ENCODE measurements at regions not wholly inside any gene's neighbourhood (a gene's known extent, or its start where the extent isn't known, plus 50 kb on each side); places are given as distances from the start of the nearest gene placed in this dataset.

GRCh38 chr13:51027644-51028043 lies 83.4 kb downstream of the C13orf42 start:
- H3K36me3 ChIP-seq, result no peaks in the 10 kb centered on the region
- H3K9me3 ChIP-seq, result peaks cover 6% of the 10 kb centered on the region
- no peak for TF ChIP-seq CTCF (IDR thresholded peaks at IDR 0.05)
- intact Hi-C loops (cut with DNase I), result no loop called here
- H3K4me1 ChIP-seq, result no peaks in the 10 kb centered on the region
- DNase-seq (no peak), ATAC-seq (no peak)
- H3K27me3 ChIP-seq, result no peaks in the 10 kb centered on the region
- no peak overlapping the region for H3K4me3 ChIP-seq
- no peak overlapping the region for H3K27ac ChIP-seq

GRCh38 chr13:51026016-51026415 lies 85.1 kb downstream of the C13orf42 start:
- ATAC-seq, result no peak
- Histone ChIP-seq H3K27me3 (no peaks in the 10 kb centered on the region), H3K36me3 (no peaks in the 10 kb centered on the region), H3K4me1 (no peaks in the 10 kb centered on the region), H3K27ac (no peak overlapping the region), H3K9me3 (peaks cover 6% of the 10 kb centered on the region), H3K4me3 (no peak overlapping the region)
- DNase-seq, result no peak
- intact Hi-C loops (cut with DNase I), result no loop called here
- no peak for TF ChIP-seq CTCF (IDR thresholded peaks at IDR 0.05)

- Histone ChIP-seq H3K27ac (no peak overlapping the region), H3K4me3 (no peak overlapping the region), H3K4me1 (no peaks in the 10 kb centered on the region), H3K9me3 (peaks cover 6% of the 10 kb centered on the region), H3K36me3 (no peaks in the 10 kb centered on the region), H3K27me3 (no peaks in the 10 kb centered on the region)
- DNase-seq (no peak), ATAC-seq (no peak)
- TF ChIP-seq CTCF (IDR thresholded peaks at IDR 0.05), result no peak
- intact Hi-C loops (cut with DNase I), result no loop called here
Observed at GRCh38 chr13:51025245-51025905, 85.7 kb downstream of the C13orf42 start.

GRCh38 chr13:51021811-51022210 lies 89.3 kb downstream of the C13orf42 start:
- ATAC-seq, result no peak
- no peak for DNase-seq
- H3K27ac ChIP-seq, result no peak overlapping the region
- no peaks in the 10 kb centered on the region for H3K4me1 ChIP-seq
- no peak for TF ChIP-seq CTCF (IDR thresholded peaks at IDR 0.05)
- H3K27me3 ChIP-seq, result no peaks in the 10 kb centered on the region
- H3K4me3 ChIP-seq, result no peak overlapping the region
- H3K36me3 ChIP-seq, result no peaks in the 10 kb centered on the region
- H3K9me3 ChIP-seq, result peaks cover 6% of the 10 kb centered on the region
- intact Hi-C loops (cut with DNase I), result no loop called here

- H3K9me3 ChIP-seq, result peaks cover 6% of the 10 kb centered on the region
- intact Hi-C loops (cut with DNase I), result no loop called here
- DNase-seq (no peak), ATAC-seq (no peak)
- H3K27me3 ChIP-seq, result no peaks in the 10 kb centered on the region
- no peaks in the 10 kb centered on the region for H3K36me3 ChIP-seq
- no peaks in the 10 kb centered on the region for H3K4me1 ChIP-seq
- H3K27ac ChIP-seq, result no peak overlapping the region
- TF ChIP-seq CTCF (IDR thresholded peaks at IDR 0.05), result no peak
- no peak overlapping the region for H3K4me3 ChIP-seq
Observed at GRCh38 chr13:51020600-51020999, 90.5 kb downstream of the C13orf42 start.

GRCh38 chr13:51019026-51019425 lies 92.0 kb downstream of the C13orf42 start:
- no peaks in the 10 kb centered on the region for H3K27me3 ChIP-seq
- H3K4me3 ChIP-seq, result no peak overlapping the region
- H3K36me3 ChIP-seq, result no peaks in the 10 kb centered on the region
- intact Hi-C loops (cut with DNase I), result no loop called here
- no peak for DNase-seq
- peaks cover 6% of the 10 kb centered on the region for H3K9me3 ChIP-seq
- no peak for ATAC-seq
- no peaks in the 10 kb centered on the region for H3K4me1 ChIP-seq
- no peak overlapping the region for H3K27ac ChIP-seq
- TF ChIP-seq CTCF (IDR thresholded peaks at IDR 0.05), result no peak

Measured in upper lobe of right lung (tissue), 1 donor.